NCI-H2171 treated with DMSO at 0.1 percent for 48 hours (cell line): ENCODE measurements at regions not wholly inside any gene's neighbourhood (a gene's known extent, or its start where the extent isn't known, plus 50 kb on each side); places are given as distances from the start of the nearest gene placed in this dataset.

Source experiments
- DNase-seq: peaks from one replicate; lab custom pipeline; 2025; lab: John Stamatoyannopoulos, UW

GRCh38 chr1:168918860-168919741 is 187.4 kb upstream of the ATP1B1 start:
- no peak for DNase-seq

GRCh38 chr1:168920456-168921094 is 185.9 kb upstream of the ATP1B1 start:
- no peak for DNase-seq

- DNase-seq = no peak
These were observed 184.9 kb upstream of the ATP1B1 start for GRCh38 chr1:168921629-168922028.

- no peak for DNase-seq
These were observed 182.9 kb upstream of the ATP1B1 start for GRCh38 chr1:168923521-168924136.

- DNase-seq = no peak
These were observed 181.5 kb upstream of the ATP1B1 start for GRCh38 chr1:168924976-168925375.

- no peak for DNase-seq
These were observed 180.3 kb upstream of the ATP1B1 start for GRCh38 chr1:168926236-168926635.

GRCh38 chr1:168932539-168932938 is 174.0 kb upstream of the ATP1B1 start:
- DNase-seq = no peak

- no peak for DNase-seq
These were observed 173.2 kb upstream of the ATP1B1 start for GRCh38 chr1:168933141-168933805.

- DNase-seq = no peak
These were observed 167.2 kb upstream of the ATP1B1 start for GRCh38 chr1:168939110-168939946.

- no peak for DNase-seq
These were observed 166.6 kb upstream of the ATP1B1 start for GRCh38 chr1:168939947-168940223.

GRCh38 chr1:168941640-168942039 is 164.8 kb upstream of the ATP1B1 start:
- DNase-seq = no peak

GRCh38 chr1:168942165-168942564 is 164.3 kb upstream of the ATP1B1 start:
- no peak for DNase-seq

GRCh38 chr1:168945870-168946269 is 160.6 kb upstream of the ATP1B1 start:
- DNase-seq = no peak

- no peak for DNase-seq
These were observed 159.4 kb upstream of the ATP1B1 start for GRCh38 chr1:168947041-168947440.

- DNase-seq = no peak
These were observed 156.8 kb upstream of the ATP1B1 start for GRCh38 chr1:168949672-168950071.

GRCh38 chr1:168957818-168958217 is 148.7 kb upstream of the ATP1B1 start:
- DNase-seq = no peak

- peak; percentile 14 for DNase-seq
These were observed 147.8 kb upstream of the ATP1B1 start for GRCh38 chr1:168958562-168959289.

- no peak for DNase-seq
These were observed 147.1 kb upstream of the ATP1B1 start for GRCh38 chr1:168959382-168959781.

- DNase-seq = no peak
These were observed 146.4 kb upstream of the ATP1B1 start for GRCh38 chr1:168960114-168960513.

GRCh38 chr1:168960595-168960994 is 145.9 kb upstream of the ATP1B1 start:
- no peak for DNase-seq

GRCh38 chr1:168963601-168964000 is 142.9 kb upstream of the ATP1B1 start:
- no peak for DNase-seq
